Hepatocyte (in vitro differentiated cells): ENCODE measurements at regions not wholly inside any gene's neighbourhood (a gene's known extent, or its start where the extent isn't known, plus 50 kb on each side); places are given as distances from the start of the nearest gene placed in this dataset.

Experiments used
- DNase-seq: peaks from one replicate; pipeline ENCODE4 v3.0.0-alpha.2; 2016; ENCODE audit warnings: low spot score
- H2AFZ ChIP-seq: fragments of 200-600 bp; sonication (generic); 2 replicates; pipeline ENCODE4 v1.6.0; 2016; ENCODE audit warnings: antibody characterized with exemption, mild to moderate bottlenecking
- H3K27ac ChIP-seq: fragments of 200-600 bp; sonication (generic); 2 replicates; pipeline ENCODE4 v1.5.1; 2016; ENCODE audit warnings: mild to moderate bottlenecking
- H3K27me3 ChIP-seq: fragments of 200-600 bp; sonication (generic); 2 replicates; pipeline ENCODE4 v1.6.1; 2016
- H3K36me3 ChIP-seq: fragments of 200-600 bp; sonication (generic); replicated peaks from 2 replicates; pipeline ENCODE4 v1.5.1; 2016; ENCODE audit warnings: low read depth; ENCODE audit not compliant: insufficient read depth
- H3K4me1 ChIP-seq: fragments of 200-600 bp; sonication (generic); 2 replicates; pipeline ENCODE4 v1.5.1; 2016; ENCODE audit warnings: mild to moderate bottlenecking, moderate library complexity; ENCODE audit not compliant: insufficient read depth
- H3K4me2 ChIP-seq: fragments of 200-600 bp; sonication (generic); 2 replicates; pipeline ENCODE4 v1.6.0; 2016
- H3K4me3 ChIP-seq: fragments of 200-600 bp; sonication (generic); 2 replicates; pipeline ENCODE4 v1.5.1; 2016; ENCODE audit warnings: mild to moderate bottlenecking
- H3K79me2 ChIP-seq: fragments of 200-600 bp; sonication (generic); 2 replicates; pipeline ENCODE4 v1.6.0; 2017; ENCODE audit warnings: mild to moderate bottlenecking
- H3K9me2 ChIP-seq: fragments of 200-600 bp; sonication (generic); replicated peaks from 2 replicates; pipeline ENCODE4 v1.6.0; 2017; ENCODE audit warnings: mild to moderate bottlenecking; ENCODE audit not compliant: insufficient read depth
- H3K9me3 ChIP-seq: fragments of 200-600 bp; sonication (generic); 2 replicates; pipeline ENCODE4 v1.5.1; 2016; ENCODE audit warnings: low read depth, mild to moderate bottlenecking
- H4K20me1 ChIP-seq: fragments of 200-600 bp; sonication (generic); 2 replicates; pipeline ENCODE4 v1.6.0; 2016; ENCODE audit warnings: mild to moderate bottlenecking; ENCODE audit not compliant: insufficient read depth, poor library complexity, severe bottlenecking
- CTCF ChIP-seq: fragments of 200-600 bp; sonication (generic); IDR thresholded peaks from 2 replicates; pipeline ENCODE4 v1.5.1; 2016; ENCODE audit warnings: antibody characterized with exemption, mild to moderate bottlenecking; ENCODE audit not compliant: poor library complexity
- EZH2 ChIP-seq: fragments of 200-600 bp; sonication (generic); IDR thresholded peaks from 2 replicates; pipeline ENCODE4 v1.6.1; 2016; ENCODE audit warnings: antibody characterized with exemption, mild to moderate bottlenecking, borderline replicate concordance
- EZH2phosphoT487 ChIP-seq: fragments of 200-600 bp; sonication (generic); IDR thresholded peaks from one replicate; pipeline ENCODE4 v1.6.1; 2018; ENCODE audit warnings: antibody characterized with exemption, mild to moderate bottlenecking, low read depth, moderate library complexity; ENCODE audit not compliant: unreplicated experiment, severe bottlenecking
- WGBS: methylation state at CpG from one replicate; pipeline ENCODE4 v1.1.6; 2016; ENCODE audit warnings: low lambda C conversion rate; ENCODE audit errors: missing lambda C conversion rate; 5-methylcytosine and 5-hydroxymethylcytosine counted together

- Histone ChIP-seq H3K9me2 (no peaks in the 10 kb centered on the region), H3K9me3 (no peaks in the 10 kb centered on the region), H3K36me3 (no peaks in the 10 kb centered on the region), H3K79me2 (no peaks in the 10 kb centered on the region), H3K27me3 (no peaks in the 10 kb centered on the region), H3K4me2 (no peak overlapping the region), H3K4me3 (no peak overlapping the region), H2AFZ (no peak overlapping the region), H3K27ac (no peak overlapping the region), H4K20me1 (no peaks in the 10 kb centered on the region), H3K4me1 (no peaks in the 10 kb centered on the region)
- WGBS, result 98% methylated on average over 19 of the region's 19 CpGs
- no peak for DNase-seq
- TF ChIP-seq CTCF, result no peak
- no peak for TF ChIP-seq EZH2phosphoT487
- TF ChIP-seq EZH2, result no peak
Measured at GRCh38 chr13:111044087-111044830, 70.9 kb upstream of the ARHGEF7 start.

- H2AFZ ChIP-seq, result no peak overlapping the region
- H3K9me3 ChIP-seq, result no peaks in the 10 kb centered on the region
- H3K9me2 ChIP-seq, result no peaks in the 10 kb centered on the region
- no peak overlapping the region for H3K27ac ChIP-seq
- H4K20me1 ChIP-seq, result no peaks in the 10 kb centered on the region
- no peaks in the 10 kb centered on the region for H3K36me3 ChIP-seq
- no peaks in the 10 kb centered on the region for H3K27me3 ChIP-seq
- H3K4me1 ChIP-seq, result no peaks in the 10 kb centered on the region
- TF ChIP-seq EZH2phosphoT487, result no peak
- TF ChIP-seq EZH2, result no peak
- no peak overlapping the region for H3K4me3 ChIP-seq
- WGBS, result 84% methylated on average over 12 of the region's 12 CpGs
- H3K4me2 ChIP-seq, result no peak overlapping the region
- no peaks in the 10 kb centered on the region for H3K79me2 ChIP-seq
- DNase-seq, result no peak
Measured at GRCh38 chr13:111043575-111043982, 71.5 kb upstream of the ARHGEF7 start.

- Histone ChIP-seq H3K4me2 (no peak overlapping the region), H3K27me3 (no peaks in the 10 kb centered on the region), H3K79me2 (no peaks in the 10 kb centered on the region), H3K4me1 (no peaks in the 10 kb centered on the region), H3K4me3 (no peak overlapping the region), H3K9me3 (no peaks in the 10 kb centered on the region), H4K20me1 (no peaks in the 10 kb centered on the region), H3K36me3 (no peaks in the 10 kb centered on the region), H3K9me2 (no peaks in the 10 kb centered on the region), H2AFZ (no peak overlapping the region), H3K27ac (no peak overlapping the region)
- WGBS, result 78% methylated on average over 11 of the region's 11 CpGs
- TF ChIP-seq EZH2 (no peak), CTCF (no peak), EZH2phosphoT487 (no peak)
- DNase-seq, result no peak
Measured at GRCh38 chr13:111042661-111043226, 72.4 kb upstream of the ARHGEF7 start.

- Histone ChIP-seq H3K4me2 (no peak overlapping the region), H3K79me2 (no peaks in the 10 kb centered on the region), H3K27ac (no peak overlapping the region), H4K20me1 (no peaks in the 10 kb centered on the region), H3K36me3 (no peaks in the 10 kb centered on the region), H3K4me1 (no peaks in the 10 kb centered on the region), H3K4me3 (no peak overlapping the region), H2AFZ (no peak overlapping the region), H3K9me3 (no peaks in the 10 kb centered on the region), H3K9me2 (no peaks in the 10 kb centered on the region), H3K27me3 (no peaks in the 10 kb centered on the region)
- TF ChIP-seq EZH2phosphoT487 (no peak), CTCF (no peak), EZH2 (no peak)
- no peak for DNase-seq
- WGBS, result 68% methylated on average over 7 of the region's 7 CpGs
Measured at GRCh38 chr13:111040830-111041229, 74.3 kb upstream of the ARHGEF7 start.
